Gastroesophageal sphincter (tissue), 4 donors: ENCODE measurements at regions not wholly inside any gene's neighbourhood (a gene's known extent, or its start where the extent isn't known, plus 50 kb on each side); places are given as distances from the start of the nearest gene placed in this dataset.

ENCODE experiments used
- ATAC-seq: fragments of 150-250 bp; one replicate; pipeline ENCODE4 v1.9.1; 2016; ENCODE audit warnings: mild to moderate bottlenecking, moderate library complexity
- H3K27ac ChIP-seq, 4 donors: fragments of 200-600 bp; sonication (generic) in 3 of 4; 1 replicate in 3 of 4; 2 replicates in 1 of 4; pipeline ENCODE4 v1.5.1; 2016 to 2019
- H3K27me3 ChIP-seq: fragments of 200-600 bp; sonication (generic); one replicate; pipeline ENCODE4 v1.5.1; 2019
- H3K36me3 ChIP-seq, 2 donors: fragments of 200-600 bp; sonication (generic); one replicate each; pipeline ENCODE4 v1.5.1; 2019; ENCODE audit warnings: control low read depth in 1 of 2
- H3K4me1 ChIP-seq, 3 donors: fragments of 200-600 bp; sonication (generic); 1 replicate in 2 of 3; 2 replicates in 1 of 3; pipeline ENCODE4 v1.5.1; 2016 to 2019; ENCODE audit warnings: control low read depth in 2 of 3
- H3K4me3 ChIP-seq, 2 donors: fragments of 200-600 bp; sonication (generic); one replicate each; pipeline ENCODE4 v1.5.1; 2019; ENCODE audit warnings: mild to moderate bottlenecking in 1 of 2, moderate library complexity in 1 of 2
- H3K9me3 ChIP-seq, 3 donors: fragments of 200-600 bp; sonication (generic); one replicate each; pipeline ENCODE4 v1.5.1; 2017 to 2019; ENCODE audit warnings: control low read depth in 2 of 3
- CTCF ChIP-seq, 4 experiments: fragments of 200-600 bp in 2 of 4; fragments of 450-650 bp in 2 of 4; sonication (generic) in 1 of 4; IDR thresholded peaks; one replicate each; pipeline ENCODE4 v1.5.1; 2017 to 2019; ENCODE audit warnings: antibody characterized with exemption in 4 of 4, mild to moderate bottlenecking in 2 of 4, moderate library complexity in 2 of 4
- EP300 ChIP-seq: sonication (generic); formaldehyde crosslinking; IDR thresholded peaks from one replicate; pipeline ENCODE4 v1.6.1; 2017; ENCODE audit warnings: antibody characterized with exemption, mild to moderate bottlenecking
- POLR2A ChIP-seq, 2 donors: fragments of 450-650 bp; IDR thresholded peaks; one replicate each; pipeline ENCODE4 v1.6.1; 2017; ENCODE audit warnings: antibody characterized with exemption in 2 of 2, mild to moderate bottlenecking in 2 of 2, moderate library complexity in 1 of 2
- WGBS, 2 donors: methylation state at CpG; one replicate each; pipeline ENCODE4 v1.1.5; 2018; ENCODE audit warnings: low coverage in 1 of 2; 5-methylcytosine and 5-hydroxymethylcytosine counted together
- small RNA-seq, 4 donors: library from RNA; depleted of rRNA; stranded (forward); fragments of <200 nt; gene quantifications; one replicate each; pipeline ENCODE3, GENCODE V24; 2016

- TF ChIP-seq EP300 (no peak), POLR2A (IDR thresholded peaks at IDR 0.05) (no peak)
These were observed 142.2 kb downstream of the SLC41A2 start for GRCh38 chr12:104815935-104816334.

GRCh38 chr12:104814944-104815343 lies 143.1 kb downstream of the SLC41A2 start:
- 72 to 82% methylated on average over 3 of the region's 3 CpGs for WGBS, 2 donors
- H3K27me3 ChIP-seq, result no peaks in the 10 kb centered on the region
- TF ChIP-seq CTCF (IDR thresholded peaks at IDR 0.05) (no peak), POLR2A (IDR thresholded peaks at IDR 0.05) (no peak), EP300 (no peak)
- H3K9me3 ChIP-seq, result no peaks in the 10 kb centered on the region
- no peak for ATAC-seq
- no peak overlapping the region for H3K27ac ChIP-seq
- H3K4me3 ChIP-seq, result no peak overlapping the region
- H3K4me1 ChIP-seq, result no peaks in the 10 kb centered on the region
- peaks cover 0 to 8% of the 10 kb centered on the region in 2 donors for H3K36me3 ChIP-seq

More at GRCh38 chr12:104815935-104816334, 142.2 kb downstream of the SLC41A2 start:
- H3K27me3 ChIP-seq, result no peaks in the 10 kb centered on the region
- H3K4me3 ChIP-seq, result no peak overlapping the region
- no peaks in the 10 kb centered on the region for H3K4me1 ChIP-seq
- no peak for ATAC-seq
- WGBS, 2 donors, result 73 to 86% methylated on average over 3 to 5 of the region's 5 CpGs
- peaks cover 0 to 10% of the 10 kb centered on the region in 2 donors for H3K36me3 ChIP-seq
- H3K9me3 ChIP-seq, result no peaks in the 10 kb centered on the region
- H3K27ac ChIP-seq, result no peak overlapping the region

Small RNA genes in the stretch of these regions (small RNA-seq; reads per million reads assigned to genes)
- gene RF00019, result 0 reads per million in 4 donors
